Body of pancreas (tissue), 1 donor: ENCODE measurements at regions not wholly inside any gene's neighbourhood (a gene's known extent, or its start where the extent isn't known, plus 50 kb on each side); places are given as distances from the start of the nearest gene placed in this dataset. TPM values are rescaled to one million over a fixed set of nuclear protein-coding genes. Genes with fewer than 3 reads are reported as not detected.

Experiments
- small RNA-seq: library from RNA; depleted of rRNA; stranded (forward); fragments of <200 nt; gene quantifications from one replicate; pipeline ENCODE3, GENCODE V24; 2016

Small RNA genes lying in the stretch of these regions (small RNA-seq; reads per million reads assigned to genes)
- gene RF00394: not detected
